Keratinocyte (primary cell): ENCODE measurements at regions not wholly inside any gene's neighbourhood (a gene's known extent, or its start where the extent isn't known, plus 50 kb on each side); places are given as distances from the start of the nearest gene placed in this dataset.
"Not testable (repeated sequence)": the region's sequence is repeated elsewhere in the genome, so short reads cannot be mapped to it uniquely, and the experiment has no call there.

ENCODE experiments used
- DNase-seq: peaks from one replicate; pipeline ENCODE4 v3.0.0-alpha.2; 2011; ENCODE audit warnings: low read depth, missing footprints, low spot score
- FAIRE-seq: peaks from 2 replicates; lab custom pipeline; 2011; peaks lifted over from hg19 to GRCh38; lab: Jason Lieb, UNC
- H2AFZ ChIP-seq: 2 replicates; pipeline ENCODE4 v1.6.0; 2012; ENCODE audit warnings: low read length, control low read depth, inconsistent platforms; ENCODE audit not compliant: control insufficient read depth
- H3K27ac ChIP-seq: 2 replicates; pipeline ENCODE4 v1.5.1; 2011; ENCODE audit warnings: low read length; ENCODE audit not compliant: control insufficient read depth, insufficient read depth
- H3K27me3 ChIP-seq: 3 replicates; pipeline ENCODE4 v1.6.0; 2011; ENCODE audit warnings: low read length; ENCODE audit not compliant: control insufficient read depth, insufficient read depth; ENCODE audit errors: extremely low read depth
- H3K36me3 ChIP-seq, 2 experiments: 2 replicates in 1 of 2; 3 replicates in 1 of 2; pipeline ENCODE4 v1.5.1; 2011; ENCODE audit warnings: low read length in 2 of 2, mild to moderate bottlenecking in 1 of 2; ENCODE audit not compliant: control insufficient read depth in 2 of 2, insufficient read depth in 2 of 2; ENCODE audit errors: extremely low read depth in 1 of 2
- H3K4me1 ChIP-seq: 3 replicates; pipeline ENCODE4 v1.5.1; 2011; ENCODE audit warnings: low read length; ENCODE audit not compliant: control insufficient read depth, insufficient read depth; ENCODE audit errors: extremely low read depth
- H3K4me2 ChIP-seq: 3 replicates; pipeline ENCODE4 v1.6.0; 2011; ENCODE audit warnings: low read depth, low read length; ENCODE audit not compliant: control insufficient read depth, insufficient read depth; ENCODE audit errors: extremely low read depth
- H3K4me3 ChIP-seq, 3 experiments: fragments of 200-600 bp in 1 of 3; sonication (generic) in 1 of 3; 2 replicates in 2 of 3; 3 replicates in 1 of 3; pipeline ENCODE4 v1.5.1; 2011 to 2016; ENCODE audit warnings: low read length in 3 of 3, mild to moderate bottlenecking in 3 of 3, control low read depth in 2 of 3, inconsistent platforms in 1 of 3, low read depth in 1 of 3, mixed read lengths in 1 of 3, mixed run types in 1 of 3, moderate library complexity in 1 of 3; ENCODE audit not compliant: control insufficient read depth in 2 of 3, insufficient read depth in 2 of 3; ENCODE audit errors: extremely low read depth in 1 of 3
- H3K79me2 ChIP-seq: 2 replicates; pipeline ENCODE4 v1.6.0; 2012; ENCODE audit warnings: low read length; ENCODE audit not compliant: control insufficient read depth, insufficient read depth
- H3K9ac ChIP-seq: 3 replicates; pipeline ENCODE4 v1.6.0; 2011; ENCODE audit warnings: low read length; ENCODE audit not compliant: control insufficient read depth, insufficient read depth; ENCODE audit errors: extremely low read depth
- H3K9me1 ChIP-seq: 3 replicates; pipeline ENCODE4 v1.6.0; 2011; ENCODE audit warnings: low read length; ENCODE audit not compliant: control insufficient read depth, insufficient read depth; ENCODE audit errors: extremely low read depth
- H3K9me3 ChIP-seq: 2 replicates; pipeline ENCODE4 v1.5.1; 2012; ENCODE audit warnings: low read depth, low read length; ENCODE audit not compliant: control insufficient read depth
- H4K20me1 ChIP-seq: 3 replicates; pipeline ENCODE4 v1.6.0; 2011; ENCODE audit warnings: low read length; ENCODE audit not compliant: control insufficient read depth, insufficient read depth; ENCODE audit errors: extremely low read depth
- CTCF ChIP-seq, 3 experiments: IDR thresholded peaks in 1 of 3; conservative IDR thresholded peaks in 1 of 3; optimal IDR thresholded peaks in 1 of 3; 2 replicates in 2 of 3; 3 replicates in 1 of 3; pipeline versions ENCODE3 to v1.5.1; 2011; ENCODE audit warnings: low read length in 3 of 3, mild to moderate bottlenecking in 3 of 3, moderate library complexity in 2 of 3, control low read depth in 1 of 3, inconsistent platforms in 1 of 3; ENCODE audit not compliant: insufficient read depth in 2 of 3; ENCODE audit errors: extremely low read depth in 1 of 3
- EZH2 ChIP-seq: IDR thresholded peaks from one replicate; pipeline ENCODE4 v1.6.1; 2012; ENCODE audit warnings: inconsistent platforms, mild to moderate bottlenecking, low read length, moderate library complexity
- dilution Hi-C: fragments of 300-500 bp; cut with MboI; formaldehyde crosslinking; loops from one replicate; pipeline ENCODE4 v1.7.0; 2020; ENCODE audit warnings: low sequenced_read_pairs; ENCODE audit not compliant: extremely low pct_ligation_motif_present

DNA sequence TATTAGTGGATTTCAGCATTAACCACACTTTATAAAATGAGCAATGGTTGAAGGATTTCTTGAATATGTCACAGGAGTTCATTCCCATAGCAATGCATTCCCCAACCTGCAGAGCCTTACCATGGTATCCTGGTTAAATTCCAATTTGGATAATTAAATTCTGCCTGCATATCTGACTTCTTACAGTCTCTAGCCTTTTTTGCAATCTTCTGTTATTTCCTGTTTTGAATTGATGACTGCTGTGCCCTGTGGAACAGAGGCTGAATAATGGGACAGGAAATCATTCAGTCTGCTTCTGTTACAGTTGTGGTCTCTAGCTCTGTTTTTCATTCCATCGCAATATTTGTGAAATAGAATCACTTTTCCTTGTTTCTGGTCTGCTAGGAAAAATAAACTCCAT lies 1823.9 kb downstream of the PLA2G4A start:
- H3K4me2 ChIP-seq, result no peak overlapping the region
- dilution Hi-C loops, result no loop called here
- no peak for FAIRE-seq
- no peaks in the 10 kb centered on the region for H3K9me3 ChIP-seq
- no peaks in the 10 kb centered on the region for H3K27me3 ChIP-seq
- no peak overlapping the region for H3K4me3 ChIP-seq
- no peaks in the 10 kb centered on the region for H3K9me1 ChIP-seq
- no peak overlapping the region for H3K9ac ChIP-seq
- H3K36me3 ChIP-seq, result no peaks in the 10 kb centered on the region
- no peak overlapping the region for H2AFZ ChIP-seq
- H3K4me1 ChIP-seq, result no peaks in the 10 kb centered on the region
- H4K20me1 ChIP-seq, result no peaks in the 10 kb centered on the region
- TF ChIP-seq EZH2 (no peak), CTCF (optimal IDR thresholded peaks at IDR 0.05 in 1 of 3, IDR thresholded peaks at IDR 0.05 in 1 of 3, conservative IDR thresholded peaks at IDR 0.05 in 1 of 3; ENCODE audit: extremely low read depth in 1 of 3, insufficient read depth in 2 of 3, low read length in 3 of 3) (no peak)
- no peaks in the 10 kb centered on the region for H3K79me2 ChIP-seq
- no peak for DNase-seq
- H3K27ac ChIP-seq, result no peak overlapping the region

GRCh38 chr1:188655966-188656365 lies 1821.7 kb downstream of the BRINP3 start:
- not testable (repeated sequence) for H3K79me2 ChIP-seq

GRCh38 chr1:188660572-188660971 lies 1817.1 kb downstream of the BRINP3 start:
- Histone ChIP-seq H3K27me3 (no peaks in the 10 kb centered on the region), H3K4me1 (no peaks in the 10 kb centered on the region), H3K4me2 (no peak overlapping the region), H3K36me3 (no peaks in the 10 kb centered on the region), H3K9me1 (no peaks in the 10 kb centered on the region), H3K9me3 (no peaks in the 10 kb centered on the region), H3K27ac (no peak overlapping the region), H3K9ac (no peak overlapping the region), H4K20me1 (no peaks in the 10 kb centered on the region), H3K4me3 (no peak overlapping the region), H3K79me2 (no peaks in the 10 kb centered on the region), H2AFZ (no peak overlapping the region)
- dilution Hi-C loops, result no loop called here
- no peak for FAIRE-seq
- no peak for TF ChIP-seq EZH2
- no peak for TF ChIP-seq CTCF (optimal IDR thresholded peaks at IDR 0.05 in 1 of 3, IDR thresholded peaks at IDR 0.05 in 1 of 3, conservative IDR thresholded peaks at IDR 0.05 in 1 of 3; ENCODE audit: extremely low read depth in 1 of 3, insufficient read depth in 2 of 3, low read length in 3 of 3)
- no peak for DNase-seq

More at GRCh38 chr1:188655966-188656365, 1821.7 kb downstream of the BRINP3 start:
- H3K9me1 ChIP-seq, H3K4me3 ChIP-seq, H3K9me3 ChIP-seq, H3K36me3 ChIP-seq, H3K4me2 ChIP-seq, H3K27me3 ChIP-seq, H4K20me1 ChIP-seq, H3K9ac ChIP-seq, H3K4me1 ChIP-seq, H2AFZ ChIP-seq, DNase-seq, H3K27ac ChIP-seq, FAIRE-seq, dilution Hi-C loops: not testable (repeated sequence)
